Naive thymus-derived CD4-positive, alpha-beta T cell (primary cell): ENCODE measurements at regions not wholly inside any gene's neighbourhood (a gene's known extent, or its start where the extent isn't known, plus 50 kb on each side); places are given as distances from the start of the nearest gene placed in this dataset.

Experiments
- ATAC-seq: fragments of 150-1000 bp; cut with Tn5 transposase; 2 replicates; pipeline ENCODE4 v1.10.0; 2021; ENCODE audit warnings: mild to moderate bottlenecking, moderate library complexity
- CTCF ChIA-PET: fragments of 350-600 bp; sonication (Branson Sonifier 250); formaldehyde crosslinking; loops from one replicate; lab custom pipeline; 2021; ENCODE audit warnings: antibody characterized with exemption; lab: Charles Lee
- POLR2A ChIA-PET: fragments of 350-600 bp; sonication (Branson Sonifier 250); formaldehyde crosslinking; loops from one replicate; lab custom pipeline; 2021; ENCODE audit warnings: antibody characterized with exemption, inconsistent platforms; lab: Charles Lee
- DNase-seq, 9 donors: peaks; one replicate each; pipeline versions ENCODE4 v3.0.0 to v3.0.0-alpha.2; 2020 to 2022; ENCODE audit warnings: mixed read lengths in 1 of 9
- H3K27ac ChIP-seq: one replicate; pipeline ENCODE4 v1.7.0; 2013; ENCODE audit warnings: mild to moderate bottlenecking, low read depth, low read length, moderate library complexity
- H3K27me3 ChIP-seq, 2 donors: one replicate each; pipeline ENCODE4 v1.7.0; 2013; ENCODE audit warnings: low read length in 2 of 2, mild to moderate bottlenecking in 2 of 2, moderate library complexity in 2 of 2; ENCODE audit not compliant: control insufficient read depth in 2 of 2, insufficient read depth in 2 of 2
- H3K36me3 ChIP-seq, 3 experiments: 1 replicate in 2 of 3; 2 replicates in 1 of 3; pipeline ENCODE4 v1.7.0; 2013; ENCODE audit warnings: low read length in 3 of 3, mild to moderate bottlenecking in 3 of 3, moderate library complexity in 1 of 3; ENCODE audit not compliant: insufficient read depth in 3 of 3, control insufficient read depth in 2 of 3
- H3K4me1 ChIP-seq, 2 donors: one replicate each; pipeline ENCODE4 v1.7.0; 2013; ENCODE audit warnings: low read length in 2 of 2, mild to moderate bottlenecking in 2 of 2, moderate library complexity in 1 of 2; ENCODE audit not compliant: control insufficient read depth in 2 of 2, insufficient read depth in 2 of 2
- H3K4me3 ChIP-seq: 2 replicates; pipeline ENCODE4 v1.7.0; 2013; ENCODE audit warnings: mild to moderate bottlenecking, low read length
- H3K9me3 ChIP-seq, 3 experiments: 1 replicate in 2 of 3; 2 replicates in 1 of 3; pipeline ENCODE4 v1.7.0; 2013; ENCODE audit warnings: low read length in 3 of 3; ENCODE audit not compliant: control insufficient read depth in 2 of 3
- H3K27ac Mint-ChIP-seq, 9 donors: one replicate each; pipeline ENCODE4 v1.8.0; 2020 to 2022; ENCODE audit warnings: mixed read lengths in 9 of 9, mild to moderate bottlenecking in 8 of 9, moderate library complexity in 5 of 9, inconsistent platforms in 2 of 9
- H3K27me3 Mint-ChIP-seq, 5 donors: one replicate each; pipeline ENCODE4 v1.8.0; 2021 to 2022; ENCODE audit warnings: mixed read lengths in 5 of 5, mild to moderate bottlenecking in 1 of 5
- H3K36me3 Mint-ChIP-seq, 5 donors: one replicate each; pipeline ENCODE4 v1.8.0; 2020 to 2022; ENCODE audit warnings: mixed read lengths in 5 of 5, mild to moderate bottlenecking in 3 of 5, inconsistent platforms in 1 of 5
- H3K4me1 Mint-ChIP-seq, 7 donors: one replicate each; pipeline ENCODE4 v1.8.0; 2020 to 2022; ENCODE audit warnings: mixed read lengths in 7 of 7, mild to moderate bottlenecking in 3 of 7, inconsistent platforms in 1 of 7
- H3K4me3 Mint-ChIP-seq, 10 donors: one replicate each; pipeline ENCODE4 v1.8.0; 2020 to 2022; ENCODE audit warnings: mild to moderate bottlenecking in 10 of 10, mixed read lengths in 10 of 10, moderate library complexity in 6 of 10, inconsistent platforms in 2 of 10
- H3K9me3 Mint-ChIP-seq, 11 donors: one replicate each; pipeline ENCODE4 v1.8.0; 2020 to 2022; ENCODE audit warnings: mixed read lengths in 11 of 11, mild to moderate bottlenecking in 4 of 11, inconsistent platforms in 1 of 11, moderate library complexity in 1 of 11
- intact Hi-C, 2 donors: fragments of 100-400 bp; cut with micrococcal nuclease; formaldehyde crosslinking; loops; one replicate each; pipeline ENCODE4 v1.15.1; 2023

DNA sequence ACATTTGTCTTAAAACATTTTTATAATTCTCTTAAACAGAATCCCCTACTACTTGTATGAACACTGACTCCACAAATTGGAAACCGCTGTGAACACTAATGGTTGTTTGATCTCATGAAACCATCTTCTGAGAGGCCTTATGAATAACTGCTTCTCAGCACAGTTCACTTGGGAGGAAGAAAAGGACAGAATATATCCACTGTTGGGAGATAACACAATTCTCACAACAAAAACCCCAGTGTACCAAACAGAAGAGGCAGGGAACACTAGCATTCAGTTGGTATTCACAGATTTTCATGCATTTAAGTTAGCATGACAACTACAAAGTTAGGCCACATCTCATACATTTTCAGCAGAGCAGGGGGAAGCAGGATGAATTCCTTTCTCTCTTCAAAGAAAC is 89.0 kb upstream of the SELENOP start:
- Histone ChIP-seq H3K27me3 (no peaks in the 10 kb centered on the region), H3K9me3 (no peaks in the 10 kb centered on the region), H3K36me3 (no peaks in the 10 kb centered on the region), H3K27ac (no peak overlapping the region), H3K4me3 (no peak overlapping the region), H3K4me1 (no peaks in the 10 kb centered on the region)
- ChIA-PET POLR2A (no interaction called here), CTCF (no interaction called here)
- Mint-ChIP-seq H3K27me3 (peaks cover 0 to 23% (median 3%) of the 10 kb centered on the region in 5 donors), H3K36me3 (peaks cover 0 to 4% (median 0%) of the 10 kb centered on the region in 5 donors), H3K9me3 (no peaks in the 10 kb centered on the region), H3K27ac (no peak overlapping the region), H3K4me1 (no peaks in the 10 kb centered on the region), H3K4me3 (no peak overlapping the region)
- intact Hi-C loops: loop anchor here (10.0 kb wide), 2 partner anchors 584 to 976 kb away; partner anchors contain the start of genes FBXO4 (in 1 of the 2) and TMEM267 (in 1 of the 2)
- no peak for DNase-seq
- ATAC-seq: no peak

GRCh38 chr5:42898760-42899159 is 87.1 kb upstream of the SELENOP start:
- H3K36me3 Mint-ChIP-seq: peaks cover 0 to 4% (median 0%) of the 10 kb centered on the region in 5 donors
- intact Hi-C loops: no loop called here
- H3K4me3 Mint-ChIP-seq: no peak overlapping the region
- no peaks in the 10 kb centered on the region for H3K36me3 ChIP-seq
- POLR2A ChIA-PET: no interaction called here
- DNase-seq (no peak), ATAC-seq (no peak)
- no peaks in the 10 kb centered on the region for H3K27me3 ChIP-seq
- no peaks in the 10 kb centered on the region for H3K4me1 ChIP-seq
- no peaks in the 10 kb centered on the region for H3K9me3 ChIP-seq
- H3K27ac ChIP-seq: no peak overlapping the region
- H3K27me3 Mint-ChIP-seq: peaks cover 0 to 21% (median 3%) of the 10 kb centered on the region in 5 donors
- no peak overlapping the region for H3K4me3 ChIP-seq
- no peaks in the 10 kb centered on the region for H3K4me1 Mint-ChIP-seq
- H3K9me3 Mint-ChIP-seq: no peaks in the 10 kb centered on the region
- no peak overlapping the region for H3K27ac Mint-ChIP-seq
- CTCF ChIA-PET: interaction anchor here (0.6 kb wide), 1 partner anchor 578 kb away, joined by 4 read pairs; no protein-coding TSS in a partner anchor

GRCh38 chr5:42896523-42896922 is 84.8 kb upstream of the SELENOP start:
- Histone ChIP-seq H3K36me3 (no peaks in the 10 kb centered on the region), H3K27me3 (no peaks in the 10 kb centered on the region), H3K27ac (no peak overlapping the region), H3K4me3 (no peak overlapping the region), H3K9me3 (no peaks in the 10 kb centered on the region), H3K4me1 (no peaks in the 10 kb centered on the region)
- Mint-ChIP-seq H3K4me3 (no peak overlapping the region), H3K9me3 (no peaks in the 10 kb centered on the region), H3K4me1 (no peaks in the 10 kb centered on the region), H3K27me3 (peaks cover 0 to 29% (median 3%) of the 10 kb centered on the region in 5 donors), H3K36me3 (peaks cover 0 to 4% (median 0%) of the 10 kb centered on the region in 5 donors), H3K27ac (no peak overlapping the region)
- intact Hi-C loops: no loop called here
- DNase-seq (no peak), ATAC-seq (no peak)
- POLR2A ChIA-PET: no interaction called here
- CTCF ChIA-PET: no interaction called here

- Mint-ChIP-seq H3K4me3 (no peak overlapping the region), H3K4me1 (no peaks in the 10 kb centered on the region), H3K36me3 (peaks cover 0 to 4% (median 0%) of the 10 kb centered on the region in 5 donors), H3K9me3 (no peaks in the 10 kb centered on the region), H3K27ac (no peak overlapping the region), H3K27me3 (peaks cover 0 to 41% (median 5%) of the 10 kb centered on the region in 5 donors)
- Histone ChIP-seq H3K36me3 (no peaks in the 10 kb centered on the region), H3K27me3 (no peaks in the 10 kb centered on the region), H3K9me3 (no peaks in the 10 kb centered on the region), H3K4me1 (no peaks in the 10 kb centered on the region), H3K4me3 (no peak overlapping the region), H3K27ac (no peak overlapping the region)
- ChIA-PET CTCF (interaction anchor here (0.7 kb wide), 1 partner anchor 212 kb away, joined by 3 read pairs; no protein-coding TSS in a partner anchor), POLR2A (no interaction called here)
- intact Hi-C loops: no loop called here
- DNase-seq (no peak), ATAC-seq (no peak)
Measured at GRCh38 chr5:42894057-42894456, 82.4 kb upstream of the SELENOP start.

DNA sequence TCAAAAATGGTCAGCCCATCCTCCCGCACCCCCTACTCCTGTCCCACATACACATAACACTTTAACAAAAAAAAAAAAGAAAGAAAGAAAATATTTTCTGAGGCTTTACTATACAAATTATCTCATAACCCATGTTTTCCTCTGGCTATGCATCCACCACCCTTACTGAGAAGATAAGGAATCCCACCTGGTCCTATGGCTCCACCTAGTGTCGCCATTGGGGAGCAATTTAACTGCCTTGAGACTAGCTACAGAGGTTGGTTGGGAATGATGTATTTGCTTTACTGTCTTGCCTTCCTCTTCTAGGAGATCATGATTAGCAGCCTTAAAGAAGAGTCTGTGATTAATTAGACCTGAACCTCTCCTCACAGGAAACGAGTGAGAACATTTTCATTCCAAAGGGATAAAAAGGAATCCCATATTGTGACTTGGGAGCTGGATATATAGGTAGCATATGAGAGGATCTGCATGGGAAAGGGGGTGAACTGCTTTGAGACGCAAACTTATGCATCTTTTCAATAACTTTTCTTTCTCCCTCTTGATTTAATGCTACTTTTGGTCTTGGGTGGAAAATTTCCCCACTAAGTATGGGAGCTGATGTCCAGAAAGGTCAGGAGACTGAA is 77.7 kb upstream of the SELENOP start:
- Histone ChIP-seq H3K27ac (no peak overlapping the region), H3K4me3 (no peak overlapping the region), H3K36me3 (no peaks in the 10 kb centered on the region), H3K9me3 (no peaks in the 10 kb centered on the region), H3K27me3 (no peaks in the 10 kb centered on the region), H3K4me1 (no peaks in the 10 kb centered on the region)
- Mint-ChIP-seq H3K36me3 (no peaks in the 10 kb centered on the region), H3K27me3 (peaks cover 3 to 29% (median 6%) of the 10 kb centered on the region in 5 donors), H3K9me3 (no peaks in the 10 kb centered on the region), H3K4me3 (no peak overlapping the region), H3K4me1 (no peaks in the 10 kb centered on the region), H3K27ac (no peak overlapping the region)
- ChIA-PET CTCF (interaction anchor here (0.5 to 1.6 kb wide), 8 partner anchors 11 to 1033 kb away, joined by 3 to 13 read pairs (median 4); no protein-coding TSS in a partner anchor), POLR2A (interaction anchor here (0.6 to 1.4 kb wide), 4 partner anchors 18 to 164 kb away, joined by 3 to 10 read pairs (median 4); no protein-coding TSS in a partner anchor)
- ATAC-seq (peak; percentile 87), DNase-seq (peak in 8 of 9 donors; percentile 24 to 56 (median 49))
- intact Hi-C loops: loop anchor here (1.0 to 10.0 kb wide), 5 partner anchors 305 to 1033 kb away; partner anchors contain the start of gene GHR (in 1 of the 2)

GRCh38 chr5:42888771-42889170 is 77.1 kb upstream of the SELENOP start:
- Mint-ChIP-seq H3K9me3 (no peaks in the 10 kb centered on the region), H3K27me3 (peaks cover 5 to 31% (median 7%) of the 10 kb centered on the region in 5 donors), H3K36me3 (no peaks in the 10 kb centered on the region), H3K4me3 (no peak overlapping the region), H3K4me1 (no peaks in the 10 kb centered on the region), H3K27ac (no peak overlapping the region)
- intact Hi-C loops: loop anchor here (1.0 to 10.0 kb wide), 5 partner anchors 304 to 1032 kb away; partner anchors contain the start of gene GHR (in 1 of the 2)
- no peaks in the 10 kb centered on the region for H3K9me3 ChIP-seq
- no peak for ATAC-seq
- DNase-seq: no peak
- no peaks in the 10 kb centered on the region for H3K4me1 ChIP-seq
- CTCF ChIA-PET: interaction anchor here (0.9 to 1.6 kb wide), 3 partner anchors 10 to 1032 kb away, joined by 4 to 13 read pairs (median 7); no protein-coding TSS in a partner anchor
- no peak overlapping the region for H3K27ac ChIP-seq
- POLR2A ChIA-PET: no interaction called here
- H3K36me3 ChIP-seq: no peaks in the 10 kb centered on the region
- no peaks in the 10 kb centered on the region for H3K27me3 ChIP-seq
- no peak overlapping the region for H3K4me3 ChIP-seq
